CD4-positive, alpha-beta T cell treated with Interleukin-17A for 4 hours (primary cell): ENCODE measurements at regions not wholly inside any gene's neighbourhood (a gene's known extent, or its start where the extent isn't known, plus 50 kb on each side); places are given as distances from the start of the nearest gene placed in this dataset.

Experiments used
- DNase-seq: peaks from one replicate; pipeline ENCODE4 v3.0.0-alpha.2; 2020; ENCODE audit warnings: mixed read lengths

- no peak for DNase-seq
Measured at GRCh38 chr6:153873541-153873940, 165.5 kb upstream of the OPRM1 start.

- no peak for DNase-seq
Measured at GRCh38 chr6:153872946-153873345, 166.1 kb upstream of the OPRM1 start.

- DNase-seq: no peak
Measured at GRCh38 chr6:153862927-153863326, 176.1 kb upstream of the OPRM1 start.

- no peak for DNase-seq
Measured at GRCh38 chr6:153862139-153862538, 176.9 kb upstream of the OPRM1 start.

GRCh38 chr6:153858529-153858928 is 180.5 kb upstream of the OPRM1 start:
- no peak for DNase-seq

GRCh38 chr6:153856929-153857376 is 182.1 kb upstream of the OPRM1 start:
- no peak for DNase-seq

- DNase-seq: no peak
Measured at GRCh38 chr6:153852481-153852880, 186.6 kb upstream of the OPRM1 start.

- no peak for DNase-seq
Measured at GRCh38 chr6:153852034-153852433, 187.0 kb upstream of the OPRM1 start.

- no peak for DNase-seq
Measured at GRCh38 chr6:153849072-153849779, 189.8 kb upstream of the OPRM1 start.

- no peak for DNase-seq
Measured at GRCh38 chr6:153843420-153843819, 195.6 kb upstream of the OPRM1 start.

GRCh38 chr6:153842491-153842890 is 196.5 kb upstream of the OPRM1 start:
- no peak for DNase-seq

- no peak for DNase-seq
Measured at GRCh38 chr6:153840039-153840850, 198.8 kb upstream of the OPRM1 start.

- DNase-seq: no peak
Measured at GRCh38 chr6:153832543-153832942, 206.5 kb upstream of the OPRM1 start.

GRCh38 chr6:153831350-153832078 is 207.5 kb upstream of the OPRM1 start:
- no peak for DNase-seq

- DNase-seq: no peak
Measured at GRCh38 chr6:153817173-153817572, 221.9 kb upstream of the OPRM1 start.

GRCh38 chr6:153816366-153816765 is 222.7 kb upstream of the OPRM1 start:
- DNase-seq: no peak

- no peak for DNase-seq
Measured at GRCh38 chr6:153814136-153814535, 224.9 kb upstream of the OPRM1 start.

- no peak for DNase-seq
Measured at GRCh38 chr6:153804755-153805330, 234.2 kb upstream of the OPRM1 start.

GRCh38 chr6:153801917-153802316 is 237.1 kb upstream of the OPRM1 start:
- DNase-seq: no peak

GRCh38 chr6:153800580-153801188 is 238.4 kb upstream of the OPRM1 start:
- DNase-seq: no peak

GRCh38 chr6:153790876-153791473 is 248.1 kb upstream of the OPRM1 start:
- DNase-seq: no peak

- DNase-seq: no peak
Measured at GRCh38 chr6:153790048-153790447, 249.0 kb upstream of the OPRM1 start.

- no peak for DNase-seq
Measured at GRCh38 chr6:153787341-153787606, 251.8 kb upstream of the OPRM1 start.
